SJCRH30 (cell line): ENCODE measurements at regions not wholly inside any gene's neighbourhood (a gene's known extent, or its start where the extent isn't known, plus 50 kb on each side); places are given as distances from the start of the nearest gene placed in this dataset.

Experiments used
- DNase-seq, 2 experiments: peaks; one replicate each; pipeline ENCODE4 v3.0.0-alpha.2; 2015 to 2020
- H3K27ac ChIP-seq: fragments of 250-450 bp; sonication (Bioruptor Pico); 2 replicates; pipeline ENCODE4 v1.5.1; 2020; ENCODE audit warnings: mild to moderate bottlenecking, moderate library complexity
- H3K27me3 ChIP-seq: fragments of 250-450 bp; sonication (Bioruptor Pico); 2 replicates; pipeline ENCODE4 v1.5.1; 2020; ENCODE audit warnings: mild to moderate bottlenecking, moderate library complexity
- H3K36me3 ChIP-seq: fragments of 250-450 bp; sonication (Bioruptor Pico); 2 replicates; pipeline ENCODE4 v1.5.1; 2020; ENCODE audit warnings: mild to moderate bottlenecking, moderate library complexity
- H3K4me1 ChIP-seq: fragments of 250-450 bp; sonication (Bioruptor Pico); 2 replicates; pipeline ENCODE4 v1.5.1; 2020; ENCODE audit warnings: mild to moderate bottlenecking, moderate library complexity
- H3K4me3 ChIP-seq: fragments of 250-450 bp; sonication (Bioruptor Pico); 2 replicates; pipeline ENCODE4 v1.5.1; 2020; ENCODE audit warnings: mild to moderate bottlenecking, moderate library complexity
- H3K9me3 ChIP-seq: fragments of 250-450 bp; sonication (Bioruptor Pico); replicated peaks from 2 replicates; pipeline ENCODE4 v1.5.1; 2020; ENCODE audit warnings: mild to moderate bottlenecking, moderate library complexity

- Histone ChIP-seq H3K36me3 (no peaks in the 10 kb centered on the region), H3K27ac (no peak overlapping the region), H3K4me1 (peaks cover 2% of the 10 kb centered on the region; the same call in 1 of the 2 replicates), H3K9me3 (no peaks in the 10 kb centered on the region), H3K27me3 (no peaks in the 10 kb centered on the region), H3K4me3 (no peak overlapping the region)
- peak; percentile 70 to 81 for DNase-seq
Measured at GRCh38 chr7:131745390-131746248, 189.2 kb upstream of the PODXL start.

GRCh38 chr7:131741446-131741845 is 185.0 kb upstream of the PODXL start:
- peaks cover 15% of the 10 kb centered on the region for H3K4me1 ChIP-seq
- H3K4me3 ChIP-seq = no peak overlapping the region
- H3K27ac ChIP-seq = no peak overlapping the region
- H3K9me3 ChIP-seq = no peaks in the 10 kb centered on the region
- H3K36me3 ChIP-seq = no peaks in the 10 kb centered on the region
- no peaks in the 10 kb centered on the region for H3K27me3 ChIP-seq
- DNase-seq = no peak

- no peak overlapping the region for H3K4me3 ChIP-seq
- H3K9me3 ChIP-seq = no peaks in the 10 kb centered on the region
- H3K27ac ChIP-seq = no peak overlapping the region
- DNase-seq = peak; percentile 46 to 62
- H3K36me3 ChIP-seq = no peaks in the 10 kb centered on the region
- no peaks in the 10 kb centered on the region for H3K27me3 ChIP-seq
- peaks cover 15% of the 10 kb centered on the region for H3K4me1 ChIP-seq
Measured at GRCh38 chr7:131737746-131738465, 181.5 kb upstream of the PODXL start.

GRCh38 chr7:131735101-131735500 is 178.7 kb upstream of the PODXL start:
- Histone ChIP-seq H3K36me3 (no peaks in the 10 kb centered on the region), H3K27ac (no peak overlapping the region), H3K9me3 (no peaks in the 10 kb centered on the region; the same call in 1 of the 2 replicates), H3K27me3 (no peaks in the 10 kb centered on the region), H3K4me3 (no peak overlapping the region), H3K4me1 (peaks cover 7% of the 10 kb centered on the region)
- no peak for DNase-seq

- no peaks in the 10 kb centered on the region; the same call in 1 of the 2 replicates for H3K9me3 ChIP-seq
- H3K27me3 ChIP-seq = no peaks in the 10 kb centered on the region
- peaks cover 5% of the 10 kb centered on the region; the same call in 1 of the 2 replicates for H3K4me1 ChIP-seq
- H3K36me3 ChIP-seq = no peaks in the 10 kb centered on the region
- no peak overlapping the region for H3K4me3 ChIP-seq
- DNase-seq = no peak
- H3K27ac ChIP-seq = no peak overlapping the region
Measured at GRCh38 chr7:131733604-131734003, 177.2 kb upstream of the PODXL start.

GRCh38 chr7:131727189-131727588 is 170.8 kb upstream of the PODXL start:
- no peak for DNase-seq
- Histone ChIP-seq H3K27me3 (no peaks in the 10 kb centered on the region), H3K4me3 (no peak overlapping the region), H3K36me3 (no peaks in the 10 kb centered on the region), H3K27ac (no peak overlapping the region), H3K4me1 (peaks cover 5% of the 10 kb centered on the region), H3K9me3 (no peaks in the 10 kb centered on the region; the same call in 1 of the 2 replicates)

- Histone ChIP-seq H3K27me3 (no peaks in the 10 kb centered on the region), H3K4me1 (peaks cover 5% of the 10 kb centered on the region), H3K27ac (no peak overlapping the region), H3K36me3 (no peaks in the 10 kb centered on the region), H3K9me3 (no peaks in the 10 kb centered on the region; the same call in 1 of the 2 replicates), H3K4me3 (no peak overlapping the region)
- DNase-seq = no peak
Measured at GRCh38 chr7:131726686-131727085, 170.3 kb upstream of the PODXL start.

- Histone ChIP-seq H3K4me3 (no peak overlapping the region), H3K9me3 (no peaks in the 10 kb centered on the region; the same call in 1 of the 2 replicates), H3K27me3 (no peaks in the 10 kb centered on the region), H3K4me1 (peaks cover 5% of the 10 kb centered on the region), H3K27ac (no peak overlapping the region), H3K36me3 (no peaks in the 10 kb centered on the region)
- DNase-seq = no peak
Measured at GRCh38 chr7:131726031-131726430, 169.6 kb upstream of the PODXL start.

GRCh38 chr7:131724776-131725345 is 168.4 kb upstream of the PODXL start:
- no peak overlapping the region for H3K27ac ChIP-seq
- DNase-seq = no peak
- peaks cover 5% of the 10 kb centered on the region for H3K4me1 ChIP-seq
- no peaks in the 10 kb centered on the region for H3K9me3 ChIP-seq
- H3K36me3 ChIP-seq = no peaks in the 10 kb centered on the region
- H3K4me3 ChIP-seq = no peak overlapping the region
- H3K27me3 ChIP-seq = no peaks in the 10 kb centered on the region

- DNase-seq = peak; percentile 47 to 64
- H3K27ac ChIP-seq = 0 out of 2 replicates have a peak overlapping the region, but pooled peaks have one; percentile 9
- H3K36me3 ChIP-seq = no peaks in the 10 kb centered on the region
- H3K4me1 ChIP-seq = peaks cover 5% of the 10 kb centered on the region
- H3K9me3 ChIP-seq = no peaks in the 10 kb centered on the region
- peak overlapping the region; percentile 27; the same call in 1 of the 2 replicates for H3K4me3 ChIP-seq
- no peaks in the 10 kb centered on the region for H3K27me3 ChIP-seq
Measured at GRCh38 chr7:131723926-131724325, 167.5 kb upstream of the PODXL start.

GRCh38 chr7:131722371-131722770 is 165.9 kb upstream of the PODXL start:
- no peaks in the 10 kb centered on the region for H3K27me3 ChIP-seq
- no peaks in the 10 kb centered on the region for H3K36me3 ChIP-seq
- DNase-seq = no peak
- H3K4me1 ChIP-seq = peaks cover 5% of the 10 kb centered on the region
- H3K4me3 ChIP-seq = no peak overlapping the region
- no peaks in the 10 kb centered on the region for H3K9me3 ChIP-seq
- no peak overlapping the region for H3K27ac ChIP-seq

GRCh38 chr7:131721660-131722059 is 165.2 kb upstream of the PODXL start:
- Histone ChIP-seq H3K27ac (no peak overlapping the region), H3K4me3 (no peak overlapping the region)

GRCh38 chr7:131720703-131721102 is 164.3 kb upstream of the PODXL start:
- no peak overlapping the region for H3K4me3 ChIP-seq
- no peak for DNase-seq
- H3K27me3 ChIP-seq = no peaks in the 10 kb centered on the region
- no peak overlapping the region for H3K27ac ChIP-seq
- H3K9me3 ChIP-seq = no peaks in the 10 kb centered on the region
- H3K36me3 ChIP-seq = no peaks in the 10 kb centered on the region
- peaks cover 5% of the 10 kb centered on the region for H3K4me1 ChIP-seq

More at GRCh38 chr7:131721660-131722059, 165.2 kb upstream of the PODXL start:
- Histone ChIP-seq H3K4me1 (peaks cover 5% of the 10 kb centered on the region), H3K27me3 (no peaks in the 10 kb centered on the region), H3K36me3 (no peaks in the 10 kb centered on the region), H3K9me3 (no peaks in the 10 kb centered on the region)
- no peak for DNase-seq

- Histone ChIP-seq H3K27ac (no peak overlapping the region), H3K4me3 (no peak overlapping the region), H3K9me3 (no peaks in the 10 kb centered on the region), H3K36me3 (no peaks in the 10 kb centered on the region), H3K27me3 (no peaks in the 10 kb centered on the region), H3K4me1 (no peaks in the 10 kb centered on the region)
- DNase-seq = no peak
Measured at GRCh38 chr7:131717181-131717580, 160.8 kb upstream of the PODXL start.

GRCh38 chr7:131699323-131699722 is 142.9 kb upstream of the PODXL start:
- Histone ChIP-seq H3K36me3 (no peaks in the 10 kb centered on the region), H3K27ac (no peak overlapping the region), H3K4me3 (no peak overlapping the region), H3K9me3 (peaks cover 6% of the 10 kb centered on the region), H3K27me3 (no peaks in the 10 kb centered on the region), H3K4me1 (no peaks in the 10 kb centered on the region)
- no peak for DNase-seq
